GM18867 (cell line): ENCODE measurements at regions not wholly inside any gene's neighbourhood (a gene's known extent, or its start where the extent isn't known, plus 50 kb on each side); places are given as distances from the start of the nearest gene placed in this dataset.

ENCODE experiments used
- ATAC-seq: cut with Tn5 transposase; IDR thresholded peaks from one replicate; pipeline ENCODE4 v1.9.1; 2021; ENCODE audit warnings: mild to moderate bottlenecking, moderate library complexity; ENCODE audit not compliant: unreplicated experiment

DNA sequence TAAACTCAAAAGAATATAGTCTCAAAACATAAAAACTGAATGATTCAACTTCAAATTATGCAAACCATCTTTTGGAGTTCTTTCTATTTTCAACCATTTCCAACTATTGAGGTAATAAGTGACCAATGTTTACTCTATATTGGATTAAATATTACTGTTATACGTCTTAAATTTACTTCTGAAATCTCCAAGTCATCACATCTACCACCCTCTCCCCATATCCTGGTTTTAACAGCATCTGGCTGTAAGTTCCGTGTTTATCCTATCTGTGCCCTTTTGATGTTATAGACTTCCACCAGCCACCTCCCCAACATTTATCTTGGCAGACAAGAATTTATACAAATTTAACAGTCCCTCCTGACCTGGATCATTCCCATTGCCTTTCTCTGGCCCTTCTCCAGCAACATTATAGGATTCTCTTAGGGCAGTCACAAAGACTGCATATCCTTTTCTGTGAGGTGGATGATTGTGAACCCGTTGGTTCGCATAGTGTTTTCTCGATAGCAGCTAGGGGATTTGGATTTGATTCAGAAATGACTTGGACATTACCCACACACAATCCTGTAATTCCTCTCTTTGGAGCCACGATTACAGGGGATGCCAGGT is 313.4 kb upstream of the FMN2 start:
- ATAC-seq, result no peak

DNA sequence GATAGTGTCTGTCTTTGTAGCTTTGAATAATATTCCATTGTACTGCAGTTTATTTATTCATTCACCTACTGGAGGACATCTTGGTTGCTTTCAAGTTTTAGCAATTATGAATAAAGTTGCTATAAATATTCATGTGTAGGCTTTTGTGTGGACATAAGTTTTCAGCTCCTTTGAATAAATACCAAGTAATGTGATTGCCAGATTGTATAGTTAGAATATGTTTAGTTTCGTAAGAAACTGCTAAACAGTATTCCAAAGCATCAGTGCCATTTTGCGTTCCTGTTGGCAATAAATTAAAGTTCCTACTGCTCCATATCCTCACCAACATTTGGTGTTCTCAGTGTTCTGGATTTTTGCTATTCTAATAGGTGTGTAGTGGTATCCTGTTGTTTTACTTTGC is 311.7 kb upstream of the FMN2 start:
- ATAC-seq, result no peak

DNA sequence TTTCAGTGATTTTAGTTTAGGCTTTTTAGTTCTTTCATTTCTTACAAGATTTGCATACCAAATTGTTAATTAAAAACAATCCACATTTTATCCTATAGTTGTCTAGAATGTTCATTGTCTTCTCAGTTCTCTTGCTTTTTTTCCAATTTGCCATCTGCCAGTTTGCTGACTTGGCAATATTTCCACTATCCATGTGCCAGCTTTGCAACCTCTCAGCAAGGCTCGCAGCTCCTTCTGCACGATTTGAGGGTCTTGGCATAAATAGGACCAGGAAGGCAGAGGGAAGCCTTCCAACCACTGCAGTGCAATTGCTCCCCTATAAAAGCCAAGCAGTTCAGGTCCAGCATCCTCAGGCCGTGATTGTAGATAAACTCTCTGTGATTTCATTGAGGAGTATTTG is 306.8 kb upstream of the FMN2 start:
- ATAC-seq, result no peak

DNA sequence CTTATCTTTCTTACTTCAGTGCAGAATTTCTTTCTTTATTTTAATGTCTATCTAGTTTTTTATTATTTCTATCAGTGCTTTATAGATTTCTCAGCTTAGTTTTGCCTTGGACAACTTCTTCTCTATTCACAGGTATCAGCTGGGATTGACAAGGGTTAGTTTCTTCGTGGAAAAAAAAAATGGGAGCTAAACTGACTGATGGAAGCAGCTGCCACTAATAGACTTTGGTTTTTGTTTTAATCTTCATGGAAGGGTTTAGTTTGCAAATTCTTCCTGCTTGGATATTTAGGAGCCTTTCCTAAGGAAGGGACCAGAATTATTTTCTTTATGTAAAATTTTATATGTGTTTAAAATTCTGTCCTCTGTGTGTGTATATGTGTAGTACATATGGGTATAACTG is 306.1 kb upstream of the FMN2 start:
- no peak for ATAC-seq

DNA sequence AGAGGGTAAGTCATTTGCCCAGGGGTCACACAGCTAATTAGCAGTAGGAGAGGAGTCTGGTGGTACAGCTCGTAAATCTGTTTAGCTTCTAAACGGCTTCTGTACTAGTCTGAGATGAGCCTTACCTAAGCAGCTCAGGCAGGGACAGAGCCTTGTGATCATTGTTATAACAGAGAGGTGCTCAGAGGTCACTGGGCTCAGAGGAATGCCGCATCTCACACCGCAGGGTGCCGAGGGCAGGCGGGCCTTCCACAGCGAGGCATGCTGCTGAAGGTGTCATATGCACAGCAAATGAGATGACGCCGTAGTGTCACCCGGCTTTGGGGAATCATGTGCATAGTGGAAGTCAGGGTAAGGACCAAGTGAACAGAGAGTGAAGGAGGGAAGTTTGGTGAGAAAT is 305.2 kb upstream of the FMN2 start:
- ATAC-seq, result no peak

DNA sequence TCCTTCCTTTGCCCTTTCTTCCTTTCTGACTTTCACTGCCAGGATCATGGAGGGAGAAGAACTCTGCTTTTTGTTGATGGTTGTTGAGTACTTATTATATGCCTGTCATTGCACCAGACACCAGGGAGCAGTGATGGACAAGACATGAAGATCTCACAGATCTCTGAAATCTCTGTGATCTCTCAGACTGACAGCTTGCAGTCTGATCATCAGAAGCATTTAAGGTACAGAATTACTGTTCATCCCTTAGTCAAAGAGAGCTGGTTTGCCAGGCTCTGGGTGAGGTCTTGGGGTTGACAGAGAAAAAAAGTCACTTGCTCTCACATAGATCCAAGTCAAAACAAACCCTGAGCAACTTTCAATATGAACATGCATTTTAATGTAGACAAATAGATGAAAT is 299.5 kb upstream of the FMN2 start:
- ATAC-seq, result no peak

DNA sequence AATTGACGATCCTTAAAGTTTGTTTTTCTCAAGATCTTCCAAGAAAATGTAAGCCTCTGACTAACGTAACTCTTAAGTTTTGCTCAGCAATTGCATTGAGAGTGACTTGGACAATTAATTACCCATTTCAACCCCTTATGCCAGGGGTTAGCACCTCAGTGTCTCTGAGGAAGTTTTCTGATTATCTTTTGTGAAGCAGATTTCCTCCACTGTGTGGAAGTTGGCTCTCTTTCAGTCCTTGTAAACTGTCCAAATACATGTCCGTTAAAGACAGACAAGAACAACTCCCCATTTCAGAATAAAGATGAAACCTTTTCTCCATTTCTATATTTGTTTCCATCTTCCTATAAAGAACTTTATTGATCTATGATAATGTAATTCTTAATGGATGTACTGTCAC is 296.4 kb upstream of the FMN2 start:
- ATAC-seq, result no peak

DNA sequence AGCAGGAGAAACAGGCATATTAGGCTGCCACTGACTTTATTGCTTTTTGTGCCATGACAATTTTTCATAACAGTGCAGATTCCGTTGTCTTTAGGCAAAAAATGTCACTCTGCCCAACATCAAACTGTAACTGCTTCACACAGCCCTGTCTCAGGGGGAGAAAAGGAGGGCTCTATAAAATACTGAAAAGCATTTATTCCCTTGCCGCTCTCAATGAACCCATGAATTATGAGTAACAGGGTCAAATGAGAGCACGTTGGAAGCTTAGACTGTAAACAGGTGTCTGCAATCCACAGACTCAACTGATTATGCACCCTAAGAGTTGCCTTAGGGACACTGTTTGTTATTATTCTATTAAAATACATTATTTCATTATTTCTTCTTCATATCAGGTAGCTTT is 292.1 kb upstream of the FMN2 start:
- ATAC-seq, result no peak

DNA sequence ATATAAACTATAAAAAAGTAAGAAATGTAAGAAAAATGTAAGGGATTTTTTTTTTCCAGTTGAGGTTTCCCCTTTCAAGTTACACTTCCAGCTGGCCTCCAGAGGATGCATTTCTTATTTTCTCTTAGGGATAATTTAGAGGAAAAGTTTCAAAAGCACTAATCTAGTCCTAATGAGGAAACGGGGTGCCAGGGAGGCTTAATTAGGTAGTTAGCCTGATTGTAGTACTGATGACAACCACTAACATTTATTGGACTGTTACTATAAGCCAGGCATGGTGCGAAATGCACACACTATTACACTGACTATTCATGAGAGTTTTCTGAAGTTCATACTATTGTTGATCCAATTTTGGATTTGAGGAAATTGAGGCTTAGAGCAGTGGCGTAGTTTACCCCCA is 290.8 kb upstream of the FMN2 start:
- no peak for ATAC-seq

DNA sequence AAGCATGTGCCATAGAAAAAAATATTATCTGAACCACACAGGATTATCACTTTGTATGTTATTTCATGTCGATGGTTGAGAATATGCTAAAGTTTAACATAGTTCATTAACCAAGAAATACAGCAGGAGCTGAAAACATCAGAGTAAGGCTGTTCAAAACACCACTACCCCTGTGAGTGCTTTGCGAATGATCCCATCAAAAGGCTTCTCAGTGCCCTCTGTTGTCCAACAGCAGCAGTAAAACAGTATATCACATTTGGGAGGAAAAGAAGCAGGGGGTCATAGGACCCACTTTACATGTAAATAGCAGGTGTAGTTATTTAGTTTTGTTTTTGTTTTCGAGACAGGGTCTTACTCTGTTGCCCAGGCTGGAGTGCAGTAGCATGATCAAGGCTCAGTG is 289.4 kb upstream of the FMN2 start:
- no peak for ATAC-seq

DNA sequence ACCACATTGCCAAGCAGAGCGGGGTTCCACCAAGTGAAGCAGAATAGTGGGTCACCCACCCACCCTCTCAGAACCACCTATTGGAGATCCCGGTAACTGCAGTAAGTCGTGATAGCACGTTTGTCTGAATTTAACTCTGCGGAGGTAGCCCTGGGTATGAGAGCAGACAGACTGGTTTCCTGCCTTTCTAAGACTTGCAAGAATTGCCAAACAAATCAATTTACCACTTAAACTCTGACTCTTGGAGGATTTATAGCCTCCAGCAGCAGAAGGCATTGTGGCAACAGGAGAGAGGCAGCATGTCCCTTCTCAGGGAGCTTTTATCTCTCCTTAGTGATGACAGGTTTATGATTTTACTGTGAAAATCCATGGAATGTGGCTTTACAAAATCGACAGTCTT is 287.9 kb upstream of the FMN2 start:
- ATAC-seq, result no peak

DNA sequence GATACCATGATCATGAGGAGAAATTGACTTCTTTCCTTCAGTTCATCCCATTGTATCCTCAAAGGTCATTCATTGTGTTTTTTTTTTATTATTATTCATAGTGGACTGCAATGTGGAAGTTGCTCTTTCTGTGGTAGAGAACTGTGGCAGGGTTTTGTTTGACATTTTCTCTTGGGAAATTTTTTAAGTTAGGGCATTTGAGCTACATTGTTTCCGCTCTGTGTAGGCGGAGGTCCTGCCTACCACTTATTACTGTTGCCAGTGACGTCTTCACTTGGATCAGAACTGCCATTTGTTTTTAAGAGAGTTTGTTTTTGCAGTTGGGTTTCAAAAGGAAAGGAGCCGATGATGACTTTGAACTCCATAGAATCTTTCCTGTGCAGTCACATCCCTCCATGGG is 287.4 kb upstream of the FMN2 start:
- ATAC-seq, result no peak

DNA sequence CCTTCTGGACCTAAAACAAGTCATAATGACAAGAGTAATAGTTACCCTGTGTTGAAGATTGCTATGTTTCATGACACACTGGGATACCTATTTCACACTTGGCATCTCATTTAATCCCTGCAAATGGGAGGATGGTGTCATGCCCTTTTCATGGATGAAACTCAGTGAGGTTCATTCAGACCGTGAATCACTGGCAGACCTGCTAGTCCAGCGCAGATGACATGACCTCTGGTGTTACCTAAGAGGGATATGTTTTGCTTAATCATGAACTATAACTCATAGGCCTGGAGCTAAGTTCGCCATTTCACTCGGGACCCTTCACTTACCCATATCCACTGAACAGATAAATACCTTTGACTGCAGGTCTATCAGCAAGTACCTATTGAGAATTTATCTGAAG is 286.6 kb upstream of the FMN2 start:
- ATAC-seq, result no peak

DNA sequence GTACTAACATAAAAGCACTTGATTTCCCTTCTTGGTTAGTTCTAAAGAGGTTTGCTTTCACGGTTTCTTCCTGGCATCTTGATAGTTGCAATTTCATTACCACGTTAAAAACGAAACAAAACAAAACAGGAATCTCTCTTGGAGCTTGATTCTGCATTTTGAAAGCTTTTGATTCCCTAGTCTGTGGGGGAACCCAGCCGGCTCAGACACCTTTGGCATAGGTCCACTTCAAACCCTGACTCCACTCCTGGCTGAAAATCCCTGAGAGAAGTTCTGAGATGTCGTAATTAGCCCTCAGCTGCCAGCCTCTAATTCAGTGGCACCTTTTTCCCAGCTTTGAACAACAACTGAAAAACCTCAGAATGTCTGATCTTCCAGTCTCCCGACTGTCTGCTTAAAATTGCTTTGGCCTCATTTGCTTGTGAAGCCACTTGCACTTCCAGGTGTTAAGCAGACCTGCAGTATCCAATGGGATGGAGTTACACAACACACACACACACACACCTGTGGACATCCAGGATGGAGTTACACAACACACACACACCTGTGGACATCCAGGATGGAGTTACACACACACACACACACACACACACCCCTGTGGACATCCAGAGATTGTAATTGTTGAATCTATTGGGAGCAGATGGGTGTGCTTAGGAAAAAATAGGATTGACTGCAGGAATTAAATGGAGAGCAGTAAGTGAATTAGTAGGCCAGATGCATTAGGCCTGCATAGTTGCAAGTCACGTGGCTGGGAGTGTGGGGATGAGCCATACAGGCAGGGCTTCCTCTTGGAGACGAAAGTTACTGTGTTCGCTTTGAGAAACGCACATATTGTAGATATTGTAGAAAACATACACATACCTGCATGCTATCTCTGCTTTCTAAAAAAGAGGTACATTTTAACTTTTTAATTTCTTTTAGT is 285.6 kb upstream of the FMN2 start:
- ATAC-seq, result no peak

DNA sequence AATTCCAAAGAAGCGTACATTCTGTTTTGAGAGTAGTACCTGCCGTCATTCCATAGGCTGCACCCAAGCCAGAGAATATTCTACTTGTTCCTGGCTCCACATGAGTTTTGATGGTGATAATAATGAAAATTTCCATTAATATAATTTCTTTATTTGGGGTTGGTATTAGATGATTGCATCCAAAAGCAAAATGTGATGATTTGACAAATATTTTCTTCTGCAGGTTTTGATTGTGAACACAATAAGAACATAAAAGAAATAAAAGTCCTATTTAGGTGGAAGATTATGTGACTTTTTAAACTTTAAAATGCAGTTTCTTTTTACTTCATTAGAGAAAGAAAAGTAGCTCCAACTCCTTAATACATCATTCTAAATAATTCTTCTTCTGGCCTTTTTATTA is 284.8 kb upstream of the FMN2 start:
- ATAC-seq, result no peak

DNA sequence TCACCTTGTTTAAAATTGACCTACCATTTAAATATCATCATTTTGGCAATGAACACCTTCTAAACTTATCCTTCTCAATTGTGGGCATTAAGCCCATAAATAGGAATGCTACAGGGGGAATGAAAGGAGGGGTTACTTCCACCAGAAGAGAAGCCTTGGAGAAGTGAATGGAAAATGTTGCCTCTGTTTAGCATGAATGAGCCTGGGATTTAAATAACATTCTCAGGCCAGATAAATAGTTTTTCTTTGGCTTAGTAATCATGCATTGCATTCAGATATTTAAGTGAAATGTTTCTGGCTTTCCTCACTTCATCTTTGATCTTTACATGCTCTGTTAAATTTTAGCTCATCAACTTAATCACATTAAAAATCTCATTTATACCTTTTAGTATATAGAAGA is 284.3 kb upstream of the FMN2 start:
- ATAC-seq, result no peak

DNA sequence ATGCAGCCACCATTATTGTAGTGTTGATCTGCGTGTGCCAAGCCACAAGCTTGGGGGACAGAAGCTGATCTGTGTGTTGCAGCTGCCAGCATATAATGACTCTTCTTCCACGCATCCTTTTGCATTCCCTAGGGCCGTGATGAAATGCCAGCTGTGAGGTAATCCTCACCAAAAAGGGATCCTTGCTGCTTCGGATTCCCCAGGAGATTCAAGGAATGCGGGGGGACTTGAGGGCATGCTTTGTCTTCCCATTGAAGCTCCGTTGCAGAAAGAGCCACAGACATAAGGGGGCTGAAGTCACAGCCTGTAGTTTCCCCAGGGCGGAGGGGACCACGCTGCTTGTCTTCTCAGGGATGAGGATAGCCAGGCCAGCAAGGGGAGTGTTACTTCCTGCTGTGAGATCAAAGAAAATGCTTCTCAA is 281.6 kb upstream of the FMN2 start:
- no peak for ATAC-seq

DNA sequence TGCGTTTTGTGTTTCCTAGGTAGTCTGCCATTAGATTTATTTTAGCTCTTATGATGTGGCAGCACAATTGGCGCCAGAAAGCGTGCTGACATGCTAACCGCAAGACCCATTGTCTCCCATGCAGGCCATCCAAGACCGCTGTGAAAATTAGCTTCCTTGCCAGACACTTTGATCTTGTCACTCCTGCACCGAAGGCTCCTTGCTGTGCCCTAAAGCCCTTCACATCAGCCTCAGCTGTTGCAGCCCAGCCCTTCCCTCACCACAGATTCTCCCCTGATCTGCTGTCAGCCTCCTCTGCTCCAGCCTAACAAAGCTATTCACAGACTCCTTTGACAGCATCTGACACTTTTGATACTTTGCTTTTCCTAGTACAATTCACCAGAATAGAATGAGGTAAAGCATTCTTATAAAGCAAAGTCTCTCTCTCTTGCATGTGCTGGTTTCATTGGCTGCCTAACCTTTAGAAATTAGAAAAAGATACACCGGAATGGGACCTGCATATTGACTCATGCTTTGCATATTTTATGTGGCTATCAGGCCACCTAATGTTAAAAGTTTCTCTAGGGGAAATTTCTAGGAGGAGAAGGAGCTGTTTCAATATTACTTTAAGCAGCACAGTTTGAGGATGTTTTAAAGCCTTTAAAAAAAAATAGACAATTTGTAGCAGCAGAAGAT is 280.3 kb upstream of the FMN2 start:
- no peak for ATAC-seq

DNA sequence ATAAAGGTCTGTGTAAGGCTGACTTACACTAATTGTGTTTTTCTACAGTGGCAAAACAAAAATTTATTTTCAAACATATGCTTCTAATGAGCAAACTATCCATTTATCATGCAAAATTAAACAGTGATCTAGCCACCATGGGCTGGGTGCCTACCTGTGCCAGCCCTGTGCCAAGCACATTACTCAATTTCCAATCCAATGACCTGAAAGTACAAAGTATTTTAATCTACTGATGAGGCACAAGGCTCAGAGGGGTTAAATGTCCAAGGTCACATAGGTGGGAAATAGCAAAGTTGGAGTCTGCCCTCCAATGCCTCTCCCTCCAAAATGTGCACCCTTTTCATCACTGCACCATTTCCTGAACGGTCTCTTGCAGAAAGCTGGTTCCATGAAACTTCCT is 279.1 kb upstream of the FMN2 start:
- ATAC-seq, result no peak

DNA sequence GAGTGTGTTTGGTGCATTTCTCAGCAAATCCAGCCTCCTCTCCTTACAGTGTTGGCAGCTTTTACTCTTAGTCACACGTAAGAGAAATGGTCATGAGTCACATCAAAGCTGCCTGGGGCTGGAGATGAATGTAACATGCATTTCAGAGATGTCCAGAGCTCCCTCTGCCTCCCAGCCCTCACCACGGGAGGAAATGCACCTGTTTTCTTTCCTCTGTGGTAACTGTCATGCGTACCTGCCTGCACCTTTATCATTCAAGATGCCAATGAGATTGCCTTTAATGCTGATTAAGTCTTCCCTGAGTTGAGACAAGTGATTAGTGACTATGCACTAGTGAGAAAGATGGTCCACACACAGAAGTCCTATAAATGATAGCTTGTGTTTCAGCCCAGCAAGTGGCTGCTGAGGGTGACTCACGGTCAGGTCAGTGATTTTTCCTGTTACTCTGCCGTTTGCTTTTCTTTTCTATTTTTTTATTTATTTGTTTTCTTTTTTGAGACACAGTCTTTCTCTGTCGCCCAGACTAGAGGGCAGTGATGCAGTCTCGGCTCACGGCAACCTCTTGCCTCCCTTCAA is 277.3 kb upstream of the FMN2 start:
- ATAC-seq, result no peak

DNA sequence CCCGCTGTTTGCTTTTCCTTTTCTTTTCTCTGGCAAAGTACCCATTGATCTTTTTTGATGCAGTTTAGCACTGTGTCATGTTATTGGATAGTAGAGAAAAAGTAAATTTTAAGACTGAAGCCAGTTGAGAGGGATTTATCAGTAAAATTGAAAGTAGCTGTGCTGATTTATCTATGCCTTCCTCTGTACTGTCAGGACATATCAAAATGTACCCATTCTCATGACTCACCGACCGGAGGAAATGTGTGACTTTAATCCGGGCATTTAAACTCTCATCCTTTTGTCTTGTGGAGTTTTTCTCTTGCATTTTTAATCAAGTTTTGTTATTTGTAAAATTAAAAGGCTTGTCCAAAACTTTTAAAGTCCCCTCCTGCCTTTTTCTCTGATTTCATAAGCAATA is 276.6 kb upstream of the FMN2 start:
- no peak for ATAC-seq
